Right kidney (tissue), 1 donor: ENCODE measurements at regions not wholly inside any gene's neighbourhood (a gene's known extent, or its start where the extent isn't known, plus 50 kb on each side); places are given as distances from the start of the nearest gene placed in this dataset.

Experiments
- DNase-seq: peaks from one replicate; pipeline ENCODE4 v3.0.0-alpha.2; 2016

- DNase-seq = no peak
Measured at GRCh38 chr2:41894563-41895333, 153.1 kb upstream of the PKDCC start.

DNA sequence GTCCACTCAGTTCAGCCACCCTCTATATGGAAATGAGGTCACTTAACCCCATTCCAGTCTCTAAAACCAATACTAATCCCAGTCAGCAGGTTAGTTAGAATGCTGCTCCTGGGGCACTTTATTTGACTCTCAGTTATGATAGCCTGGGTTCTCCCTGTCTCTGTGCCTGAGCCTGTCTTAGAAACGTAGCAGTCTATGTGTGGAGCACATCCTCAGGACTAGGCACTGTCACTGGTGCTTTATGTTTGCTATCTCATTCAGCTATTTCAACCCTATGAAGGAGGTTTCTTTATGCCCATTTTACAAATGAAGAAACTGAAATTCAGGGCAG lies 152.5 kb upstream of the PKDCC start:
- DNase-seq = no peak

GRCh38 chr2:41896186-41896846 lies 151.5 kb upstream of the PKDCC start:
- DNase-seq = no peak

- DNase-seq = no peak
Measured at GRCh38 chr2:41899189-41899588, 148.6 kb upstream of the PKDCC start.

- DNase-seq = no peak
Measured at GRCh38 chr2:41900101-41900577, 147.7 kb upstream of the PKDCC start.

- no peak for DNase-seq
Measured at GRCh38 chr2:41902897-41903296, 144.9 kb upstream of the PKDCC start.

- DNase-seq = no peak
Measured at GRCh38 chr2:41903474-41904135, 144.2 kb upstream of the PKDCC start.

DNA sequence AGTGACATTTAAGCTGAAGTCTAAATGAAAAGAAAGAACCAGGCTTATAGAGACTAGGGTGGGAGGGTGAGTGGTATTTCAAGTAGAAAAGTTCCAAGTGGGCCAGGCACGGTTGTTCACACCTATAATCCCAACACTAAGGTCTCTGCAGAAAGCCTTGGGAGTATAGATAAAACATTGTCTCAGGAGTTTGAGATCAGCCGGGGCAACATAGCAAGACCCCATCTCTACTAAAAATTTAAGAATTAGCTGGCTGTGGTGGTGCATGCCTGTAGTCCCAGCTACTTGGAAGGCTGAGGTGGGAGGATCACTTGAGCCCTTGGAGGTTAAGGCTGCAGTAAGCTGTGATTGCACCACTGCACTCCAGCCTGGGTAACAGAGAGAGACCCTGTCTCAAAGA lies 143.4 kb upstream of the PKDCC start:
- no peak for DNase-seq

DNA sequence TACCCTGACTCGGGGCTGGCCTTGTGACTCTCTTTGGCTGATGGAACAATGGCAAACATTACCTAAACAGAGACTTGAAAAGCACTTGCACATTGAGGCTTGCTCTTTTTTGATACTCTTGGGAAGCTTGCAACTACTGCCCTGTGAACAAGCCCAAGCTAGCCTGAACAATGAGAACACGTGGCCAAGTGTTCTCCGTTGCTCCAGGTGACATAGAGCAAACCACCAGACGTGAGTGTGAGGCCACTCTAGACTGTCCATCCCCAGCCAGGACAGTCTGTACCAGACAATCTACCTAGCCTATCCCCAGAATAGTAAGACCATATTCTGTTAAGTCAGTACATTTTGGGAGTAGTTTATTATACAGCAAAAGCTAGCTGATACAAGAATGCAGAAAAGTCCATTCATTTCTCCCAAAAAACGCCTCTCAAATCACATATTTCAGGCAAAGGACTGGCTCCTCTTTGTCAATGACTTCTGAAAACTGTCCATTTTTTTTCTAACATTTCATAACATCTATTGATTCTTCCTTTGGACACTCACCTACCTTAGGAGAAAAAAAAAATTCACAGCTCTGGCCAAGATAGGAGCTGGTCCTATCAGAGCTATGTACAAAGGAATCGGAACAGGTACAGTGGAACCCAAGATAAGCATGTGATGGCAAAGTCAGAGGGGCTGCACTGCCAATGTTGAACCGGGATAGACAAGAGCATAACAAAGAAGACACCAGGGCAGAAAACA lies 142.1 kb upstream of the PKDCC start:
- no peak for DNase-seq

GRCh38 chr2:41906338-41906725 lies 141.5 kb upstream of the PKDCC start:
- peak; percentile 63 for DNase-seq

GRCh38 chr2:41907141-41907540 lies 140.7 kb upstream of the PKDCC start:
- DNase-seq = no peak

- DNase-seq = no peak
Measured at GRCh38 chr2:41907771-41908207, 140.0 kb upstream of the PKDCC start.

GRCh38 chr2:41908349-41908748 lies 139.5 kb upstream of the PKDCC start:
- no peak for DNase-seq

DNA sequence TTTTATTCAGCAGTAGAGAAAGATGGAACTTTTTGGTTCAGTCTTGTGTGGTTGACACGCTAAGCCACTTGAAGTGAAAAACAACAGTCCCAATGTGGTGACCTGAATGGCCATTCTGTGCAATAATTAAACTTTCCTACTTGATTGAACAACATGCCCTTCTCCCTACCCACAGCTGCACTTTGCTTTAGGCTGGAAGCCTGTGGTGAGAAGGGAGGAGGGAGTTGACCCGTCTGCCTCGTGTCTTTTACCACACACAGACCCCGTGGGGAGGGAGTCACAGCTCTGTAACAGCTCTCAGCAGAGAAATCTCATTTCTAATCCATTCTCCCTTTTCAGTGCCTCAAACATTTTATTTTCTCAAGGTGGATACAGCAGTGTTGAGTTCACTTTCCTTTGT lies 138.2 kb upstream of the PKDCC start:
- peak; percentile 49 for DNase-seq

GRCh38 chr2:41910126-41910525 lies 137.7 kb upstream of the PKDCC start:
- DNase-seq = no peak

DNA sequence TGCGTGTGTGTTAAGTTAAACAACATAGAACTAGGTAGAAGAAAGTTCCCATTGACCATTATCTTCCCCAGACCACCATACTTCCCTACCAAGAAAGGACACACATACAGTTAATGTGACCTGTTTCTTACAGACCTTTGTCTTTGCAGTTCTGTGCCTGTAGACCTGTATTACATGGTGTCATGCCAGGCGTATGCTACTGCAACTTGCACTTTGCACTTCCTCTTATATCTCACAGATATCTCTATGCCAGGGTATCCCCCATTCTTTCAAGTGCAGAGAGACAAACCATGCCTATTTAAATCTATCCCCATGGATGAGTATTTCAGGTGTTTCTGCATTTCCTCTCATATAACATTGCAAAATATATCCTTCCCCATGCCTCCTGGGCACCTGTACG lies 136.8 kb upstream of the PKDCC start:
- DNase-seq = no peak

DNA sequence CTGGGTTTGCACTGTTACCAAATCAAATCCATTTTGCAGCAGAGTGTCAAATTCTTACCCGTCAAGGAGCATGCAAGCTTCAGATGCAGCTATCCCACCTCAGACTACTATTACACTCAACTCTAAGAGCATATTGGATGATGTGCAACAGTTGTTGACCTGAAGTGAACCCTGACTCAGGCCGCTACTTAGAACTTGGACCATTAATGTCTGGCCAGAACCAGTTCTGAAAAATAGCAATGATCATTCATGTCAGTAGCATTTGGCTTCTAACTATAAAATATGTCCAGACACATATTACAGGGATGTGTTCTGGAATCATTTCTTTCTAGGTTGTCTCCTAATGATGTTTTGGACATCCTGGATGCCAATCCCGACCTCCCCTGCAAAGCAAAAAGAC lies 135.5 kb upstream of the PKDCC start:
- DNase-seq = no peak

DNA sequence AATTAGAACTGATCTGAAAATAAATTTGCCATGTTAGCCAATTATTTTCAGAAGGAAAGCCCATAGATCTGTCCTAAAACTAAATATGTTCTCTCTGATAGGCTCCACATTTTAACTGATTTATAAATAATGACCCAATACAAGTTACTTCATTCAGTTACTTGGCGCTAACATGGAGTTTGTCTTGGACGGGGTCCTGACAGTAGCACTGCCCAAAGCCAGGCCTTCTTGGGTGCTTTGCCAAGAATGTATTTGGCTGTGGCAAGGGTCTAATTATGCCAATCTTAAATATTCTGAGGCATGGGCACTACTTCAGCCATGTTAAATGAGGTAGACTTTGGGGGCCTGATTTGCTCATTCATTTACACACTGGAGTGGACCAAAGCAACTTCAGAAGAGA lies 135.0 kb upstream of the PKDCC start:
- DNase-seq = no peak

DNA sequence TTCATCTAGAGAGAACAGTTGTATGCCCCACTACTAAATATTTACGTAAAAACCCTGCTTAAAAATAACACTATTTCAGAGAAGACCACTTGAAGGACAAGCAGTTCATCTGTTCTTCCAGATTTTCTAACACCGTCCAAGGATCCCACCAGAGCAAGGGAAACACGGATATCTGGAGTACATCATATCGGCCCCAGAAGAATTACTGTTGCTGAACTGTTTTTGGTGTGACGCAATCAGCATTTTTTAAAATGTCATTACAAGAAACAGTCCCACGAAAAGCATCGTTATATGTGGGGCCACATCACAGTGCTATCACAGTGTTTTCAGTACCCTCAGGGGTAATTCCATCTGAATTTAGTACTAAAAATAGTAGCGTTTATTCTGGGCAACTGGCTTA lies 134.5 kb upstream of the PKDCC start:
- no peak for DNase-seq

GRCh38 chr2:41913921-41914609 lies 133.8 kb upstream of the PKDCC start:
- DNase-seq = no peak

DNA sequence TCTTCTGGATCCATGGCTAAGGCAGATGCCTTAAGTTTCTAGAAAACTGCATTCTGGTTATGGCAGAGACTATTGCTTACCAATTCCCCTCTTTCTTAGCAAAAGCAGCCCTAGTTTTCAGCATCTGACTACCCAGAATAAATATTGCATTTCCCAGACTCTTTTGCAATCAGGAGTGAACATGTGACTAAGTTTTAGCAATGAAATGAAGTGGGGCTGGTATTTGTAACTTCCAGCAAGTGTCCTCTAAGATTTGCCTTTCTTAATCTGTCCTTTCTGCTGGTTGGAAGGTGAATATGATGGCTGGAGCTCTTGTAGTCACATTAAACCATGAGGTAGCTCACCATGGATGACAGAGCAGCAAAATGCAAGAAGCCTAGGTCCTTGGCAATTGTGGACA lies 132.9 kb upstream of the PKDCC start:
- no peak for DNase-seq

GRCh38 chr2:41916177-41916576 lies 131.6 kb upstream of the PKDCC start:
- DNase-seq = no peak
